HEK293 (cell line): ENCODE measurements at regions not wholly inside any gene's neighbourhood (a gene's known extent, or its start where the extent isn't known, plus 50 kb on each side); places are given as distances from the start of the nearest gene placed in this dataset.

ENCODE experiments used
- CTCF ChIA-PET: fragments of 350-600 bp; formaldehyde crosslinking; extraction: SDS; loops from one replicate; lab custom pipeline; 2021; ENCODE audit warnings: antibody characterized with exemption; lab: Yijun Ruan, JAX
- POLR2A ChIA-PET: fragments of 300-600 bp; formaldehyde crosslinking; extraction: SDS; loops from one replicate; lab custom pipeline; 2020; ENCODE audit warnings: antibody characterized with exemption, inconsistent platforms; lab: Yijun Ruan, JAX
- H3K27ac ChIP-seq: fragments of 200-500 bp; sonication (Bioruptor generic); 2 replicates; pipeline ENCODE4 v1.5.1; 2014; ENCODE audit warnings: low read depth, low read length, control low read depth, inconsistent platforms; ENCODE audit errors: extremely low read depth
- H3K36me3 ChIP-seq, 2 experiments: fragments of 200-500 bp in 1 of 2; sonication (Bioruptor generic) in 1 of 2; 1 replicate in 1 of 2; 2 replicates in 1 of 2; pipeline ENCODE4 v1.5.1; 2014 to 2017; ENCODE audit warnings: inconsistent platforms in 2 of 2, low read length in 2 of 2; ENCODE audit not compliant: control insufficient read depth in 2 of 2, insufficient read depth in 1 of 2
- H3K4me1 ChIP-seq: fragments of 200-500 bp; sonication (Bioruptor generic); 2 replicates; pipeline ENCODE4 v1.5.1; 2014; ENCODE audit warnings: mild to moderate bottlenecking, low read length, inconsistent platforms; ENCODE audit not compliant: control insufficient read depth, insufficient read depth
- H3K4me3 ChIP-seq: 2 replicates; pipeline ENCODE4 v1.5.1; 2011; ENCODE audit warnings: low read depth, mild to moderate bottlenecking, control low read depth, low read length, moderate library complexity
- H3K9me3 ChIP-seq: fragments of 200-500 bp; sonication (Bioruptor generic); 2 replicates; pipeline ENCODE4 v1.5.1; 2014; ENCODE audit warnings: low read depth, low read length, inconsistent platforms; ENCODE audit not compliant: control insufficient read depth, insufficient read depth
- FEZF1 ChIP-seq: fragments of 450-650 bp; formaldehyde crosslinking; IDR thresholded peaks from 2 replicates; pipeline ENCODE4 v1.5.1; 2016; ENCODE audit warnings: missing biosample characterization, missing genetic modification characterization
- IKZF3 ChIP-seq: fragments of 450-650 bp; IDR thresholded peaks from 2 replicates; pipeline ENCODE4 v1.5.0; 2018; ENCODE audit warnings: missing biosample characterization, mild to moderate bottlenecking, missing genetic modification characterization, moderate library complexity
- KLF1 ChIP-seq: fragments of 450-650 bp; formaldehyde crosslinking; IDR thresholded peaks from 2 replicates; pipeline ENCODE4 v1.5.1; 2016; ENCODE audit warnings: missing biosample characterization, missing genetic modification characterization
- YY1 ChIP-seq: fragments of 450-650 bp; formaldehyde crosslinking; IDR thresholded peaks from 2 replicates; pipeline ENCODE4 v1.5.1; 2018; ENCODE audit warnings: missing biosample characterization, missing genetic modification characterization
- ZBTB10 ChIP-seq: fragments of 450-650 bp; formaldehyde crosslinking; IDR thresholded peaks from 2 replicates; pipeline ENCODE4 v1.5.1; 2016; ENCODE audit warnings: missing biosample characterization, missing genetic modification characterization
- ZBTB17 ChIP-seq: fragments of 450-650 bp; formaldehyde crosslinking; IDR thresholded peaks from 2 replicates; pipeline ENCODE4 v1.5.1; 2016; ENCODE audit warnings: missing biosample characterization, missing genetic modification characterization
- ZIC2 ChIP-seq: fragments of 450-650 bp; formaldehyde crosslinking; IDR thresholded peaks from 2 replicates; pipeline ENCODE4 v1.5.1; 2016; ENCODE audit warnings: missing biosample characterization, missing genetic modification characterization
- ZNF10 ChIP-seq: fragments of 450-650 bp; formaldehyde crosslinking; IDR thresholded peaks from 2 replicates; pipeline ENCODE4 v1.5.1; 2017; ENCODE audit warnings: missing biosample characterization, missing genetic modification characterization
- ZNF23 ChIP-seq: fragments of 450-650 bp; formaldehyde crosslinking; IDR thresholded peaks from 2 replicates; pipeline ENCODE4 v1.5.1; 2016; ENCODE audit warnings: missing biosample characterization, missing genetic modification characterization, borderline replicate concordance
- ZNF335 ChIP-seq: fragments of 450-650 bp; formaldehyde crosslinking; conservative IDR thresholded peaks from 2 replicates; pipeline ENCODE4 v1.5.1; 2016; ENCODE audit warnings: missing biosample characterization, missing genetic modification characterization
- ZNF416 ChIP-seq: fragments of 450-650 bp; formaldehyde crosslinking; IDR thresholded peaks from 2 replicates; pipeline ENCODE4 v1.5.1; 2016; ENCODE audit warnings: missing biosample characterization, missing genetic modification characterization
- ZNF580 ChIP-seq: fragments of 450-650 bp; formaldehyde crosslinking; IDR thresholded peaks from 2 replicates; pipeline ENCODE4 v1.5.1; 2016; ENCODE audit warnings: missing biosample characterization, missing genetic modification characterization
- ZNF585B ChIP-seq: fragments of 450-650 bp; formaldehyde crosslinking; IDR thresholded peaks from 2 replicates; pipeline ENCODE4 v1.5.1; 2016; ENCODE audit warnings: missing biosample characterization, missing genetic modification characterization
- ZNF623 ChIP-seq: fragments of 450-650 bp; formaldehyde crosslinking; IDR thresholded peaks from 2 replicates; pipeline ENCODE4 v1.5.1; 2016; ENCODE audit warnings: missing biosample characterization, missing genetic modification characterization
- ZNF626 ChIP-seq: fragments of 450-650 bp; sonication (Bioruptor Pico); formaldehyde crosslinking; IDR thresholded peaks from 2 replicates; pipeline ENCODE4 v1.5.1; 2018; ENCODE audit warnings: missing biosample characterization, missing genetic modification characterization, inconsistent platforms
- ZNF768 ChIP-seq: fragments of 450-650 bp; formaldehyde crosslinking; IDR thresholded peaks from 2 replicates; pipeline ENCODE4 v1.5.1; 2018; ENCODE audit warnings: missing biosample characterization, mild to moderate bottlenecking, missing genetic modification characterization
- ZNF837 ChIP-seq: fragments of 450-650 bp; formaldehyde crosslinking; IDR thresholded peaks from 2 replicates; pipeline ENCODE4 v1.5.1; 2016; ENCODE audit warnings: missing biosample characterization, missing genetic modification characterization
- TF ChIP-seq, protein P1 (sequence below): fragments of 450-650 bp; formaldehyde crosslinking; IDR thresholded peaks from 2 replicates; pipeline ENCODE4 v1.5.1; 2016; ENCODE audit warnings: missing biosample characterization, missing genetic modification characterization, low read depth
- TF ChIP-seq, protein P2 (sequence below): fragments of 450-650 bp; formaldehyde crosslinking; IDR thresholded peaks from 2 replicates; pipeline ENCODE4 v1.5.1; 2016; ENCODE audit warnings: missing biosample characterization, missing genetic modification characterization

DNA sequence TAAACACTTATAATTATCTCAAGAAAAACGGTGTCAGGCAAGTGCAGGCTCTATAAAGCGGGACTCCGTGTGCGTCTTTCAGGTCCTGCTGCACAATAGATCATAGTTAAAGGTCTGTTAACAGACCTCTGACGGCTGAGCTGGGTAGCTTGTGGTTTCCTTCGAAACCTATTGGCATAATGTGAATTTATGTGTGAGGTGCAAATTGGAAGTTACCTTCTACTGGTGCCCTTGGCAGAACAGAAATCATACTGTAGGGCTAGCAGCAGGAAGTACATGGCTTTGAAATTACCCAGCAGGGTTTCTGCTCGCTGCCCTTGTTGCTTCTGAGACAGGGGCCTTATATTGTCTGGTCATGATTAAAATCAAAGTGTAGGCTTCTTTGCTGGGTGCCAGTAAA, 216.4 kb upstream of the HAND2 start:
- ChIA-PET POLR2A (no interaction called here), CTCF (interaction anchor here (0.5 kb wide), 1 partner anchor 30 kb away, joined by 3 read pairs; no protein-coding TSS in a partner anchor)
- TF ChIP-seq ZNF626 (no peak), ZNF23 (no peak), ZNF416 (tag by site-specific recombination) (no peak), IKZF3 (tag by site-specific recombination) (no peak), ZIC2 (peak; percentile 24; the same call in 1 of the 2 replicates), ZBTB10 (tag by site-specific recombination) (no peak), KLF1 (tag by site-specific recombination) (no peak), ZNF335 (peak; percentile 39; the same call in 1 of the 2 replicates)
- TF ChIP-seq, protein P1, sequence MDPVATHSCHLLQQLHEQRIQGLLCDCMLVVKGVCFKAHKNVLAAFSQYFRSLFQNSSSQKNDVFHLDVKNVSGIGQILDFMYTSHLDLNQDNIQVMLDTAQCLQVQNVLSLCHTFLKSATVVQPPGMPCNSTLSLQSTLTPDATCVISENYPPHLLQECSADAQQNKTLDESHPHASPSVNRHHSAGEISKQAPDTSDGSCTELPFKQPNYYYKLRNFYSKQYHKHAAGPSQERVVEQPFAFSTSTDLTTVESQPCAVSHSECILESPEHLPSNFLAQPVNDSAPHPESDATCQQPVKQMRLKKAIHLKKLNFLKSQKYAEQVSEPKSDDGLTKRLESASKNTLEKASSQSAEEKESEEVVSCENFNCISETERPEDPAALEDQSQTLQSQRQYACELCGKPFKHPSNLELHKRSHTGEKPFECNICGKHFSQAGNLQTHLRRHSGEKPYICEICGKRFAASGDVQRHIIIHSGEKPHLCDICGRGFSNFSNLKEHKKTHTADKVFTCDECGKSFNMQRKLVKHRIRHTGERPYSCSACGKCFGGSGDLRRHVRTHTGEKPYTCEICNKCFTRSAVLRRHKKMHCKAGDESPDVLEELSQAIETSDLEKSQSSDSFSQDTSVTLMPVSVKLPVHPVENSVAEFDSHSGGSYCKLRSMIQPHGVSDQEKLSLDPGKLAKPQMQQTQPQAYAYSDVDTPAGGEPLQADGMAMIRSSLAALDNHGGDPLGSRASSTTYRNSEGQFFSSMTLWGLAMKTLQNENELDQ: no peak

DNA sequence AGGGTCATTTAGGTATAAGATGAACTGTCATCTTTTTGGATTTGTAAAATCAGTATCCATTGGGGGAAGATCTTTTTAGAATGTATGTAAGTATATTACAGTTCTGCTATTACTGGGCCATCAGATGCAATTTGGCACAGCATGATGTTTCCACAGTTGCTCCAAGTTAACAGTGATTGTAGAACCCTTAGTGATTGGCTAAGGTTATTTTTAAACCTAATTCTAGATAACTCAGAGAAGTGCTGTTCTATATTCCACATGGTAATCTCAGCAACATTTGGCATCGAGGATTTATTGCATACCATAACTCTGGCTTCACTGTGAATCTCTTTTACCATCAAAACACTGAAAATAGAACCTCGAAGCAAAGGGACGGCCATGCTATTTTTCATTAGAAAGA, 215.7 kb upstream of the HAND2 start:
- ChIA-PET POLR2A (no interaction called here), CTCF (interaction anchor here (0.5 kb wide), 1 partner anchor 31 kb away, joined by 3 read pairs; no protein-coding TSS in a partner anchor)
- Histone ChIP-seq H3K4me3 (no peak overlapping the region), H3K9me3 (no peaks in the 10 kb centered on the region), H3K36me3 (no peaks in the 10 kb centered on the region), H3K27ac (no peak overlapping the region), H3K4me1 (0 out of 2 replicates have a peak, but pooled peaks cover 3% of the 10 kb centered on the region)
- TF ChIP-seq FEZF1 (no peak), ZNF623 (tag by site-specific recombination) (no peak), ZNF10 (no peak), YY1 (tag by site-specific recombination) (no peak), ZBTB17 (tag by site-specific recombination) (no peak), ZNF585B (tag by site-specific recombination) (no peak), ZNF335 (no peak), ZNF580 (no peak), ZBTB10 (tag by site-specific recombination) (no peak), ZNF837 (tag by site-specific recombination) (no peak), ZNF768 (no peak)
- TF ChIP-seq, protein P1: no peak
- TF ChIP-seq, protein P2, sequence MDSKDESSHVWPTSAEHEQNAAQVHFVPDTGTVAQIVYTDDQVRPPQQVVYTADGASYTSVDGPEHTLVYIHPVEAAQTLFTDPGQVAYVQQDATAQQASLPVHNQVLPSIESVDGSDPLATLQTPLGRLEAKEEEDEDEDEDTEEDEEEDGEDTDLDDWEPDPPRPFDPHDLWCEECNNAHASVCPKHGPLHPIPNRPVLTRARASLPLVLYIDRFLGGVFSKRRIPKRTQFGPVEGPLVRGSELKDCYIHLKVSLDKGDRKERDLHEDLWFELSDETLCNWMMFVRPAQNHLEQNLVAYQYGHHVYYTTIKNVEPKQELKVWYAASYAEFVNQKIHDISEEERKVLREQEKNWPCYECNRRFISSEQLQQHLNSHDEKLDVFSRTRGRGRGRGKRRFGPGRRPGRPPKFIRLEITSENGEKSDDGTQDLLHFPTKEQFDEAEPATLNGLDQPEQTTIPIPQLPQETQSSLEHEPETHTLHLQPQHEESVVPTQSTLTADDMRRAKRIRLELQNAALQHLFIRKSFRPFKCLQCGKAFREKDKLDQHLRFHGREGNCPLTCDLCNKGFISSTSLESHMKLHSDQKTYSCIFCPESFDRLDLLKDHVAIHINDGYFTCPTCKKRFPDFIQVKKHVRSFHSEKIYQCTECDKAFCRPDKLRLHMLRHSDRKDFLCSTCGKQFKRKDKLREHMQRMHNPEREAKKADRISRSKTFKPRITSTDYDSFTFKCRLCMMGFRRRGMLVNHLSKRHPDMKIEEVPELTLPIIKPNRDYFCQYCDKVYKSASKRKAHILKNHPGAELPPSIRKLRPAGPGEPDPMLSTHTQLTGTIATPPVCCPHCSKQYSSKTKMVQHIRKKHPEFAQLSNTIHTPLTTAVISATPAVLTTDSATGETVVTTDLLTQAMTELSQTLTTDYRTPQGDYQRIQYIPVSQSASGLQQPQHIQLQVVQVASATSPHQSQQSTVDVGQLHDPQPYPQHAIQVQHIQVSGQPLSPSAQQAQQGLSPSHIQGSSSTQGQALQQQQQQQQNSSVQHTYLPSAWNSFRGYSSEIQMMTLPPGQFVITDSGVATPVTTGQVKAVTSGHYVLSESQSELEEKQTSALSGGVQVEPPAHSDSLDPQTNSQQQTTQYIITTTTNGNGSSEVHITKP: no peak

More for the DNA sequence above, 216.4 kb upstream of the HAND2 start:
- H3K27ac ChIP-seq: no peak overlapping the region
- H3K4me3 ChIP-seq: no peak overlapping the region
- H3K9me3 ChIP-seq: no peaks in the 10 kb centered on the region
- H3K4me1 ChIP-seq: 0 out of 2 replicates have a peak, but pooled peaks cover 3% of the 10 kb centered on the region
- H3K36me3 ChIP-seq: no peaks in the 10 kb centered on the region
